ENCODE measurements at regions not wholly inside any gene's neighbourhood (a gene's known extent, or its start where the extent isn't known, plus 50 kb on each side); places are given as distances from the start of the nearest gene placed in this dataset.

- no peak for TF ChIP-seq CTCF (IDR thresholded peaks at IDR 0.05; ENCODE audit: extremely low read depth, missing control alignments)
- DNase-seq (ENCODE audit: low spot score) = no peak
These were observed 130.9 kb downstream of the MAP3K7 start for GRCh38 chr6:90456001-90456400.

GRCh38 chr6:90454836-90455427 lies 131.9 kb downstream of the MAP3K7 start:
- no peak for TF ChIP-seq CTCF (IDR thresholded peaks at IDR 0.05; ENCODE audit: extremely low read depth, missing control alignments)
- DNase-seq (ENCODE audit: low spot score) = no peak

- TF ChIP-seq CTCF (IDR thresholded peaks at IDR 0.05; ENCODE audit: extremely low read depth, missing control alignments) = no peak
- no peak for DNase-seq (ENCODE audit: low spot score)
These were observed 136.5 kb downstream of the MAP3K7 start for GRCh38 chr6:90450268-90450953.

GRCh38 chr6:90449311-90449710 lies 137.6 kb downstream of the MAP3K7 start:
- DNase-seq (ENCODE audit: low spot score) = no peak
- TF ChIP-seq CTCF (IDR thresholded peaks at IDR 0.05; ENCODE audit: extremely low read depth, missing control alignments) = no peak

- TF ChIP-seq CTCF (IDR thresholded peaks at IDR 0.05; ENCODE audit: extremely low read depth, missing control alignments) = no peak
- DNase-seq (ENCODE audit: low spot score) = no peak
These were observed 138.0 kb downstream of the MAP3K7 start for GRCh38 chr6:90448836-90449235.

- no peak for TF ChIP-seq CTCF (IDR thresholded peaks at IDR 0.05; ENCODE audit: extremely low read depth, missing control alignments)
- no peak for DNase-seq (ENCODE audit: low spot score)
These were observed 140.7 kb downstream of the MAP3K7 start for GRCh38 chr6:90446164-90446563.

- no peak for DNase-seq (ENCODE audit: low spot score)
- no peak for TF ChIP-seq CTCF (IDR thresholded peaks at IDR 0.05; ENCODE audit: extremely low read depth, missing control alignments)
These were observed 141.3 kb downstream of the MAP3K7 start for GRCh38 chr6:90445533-90446108.

All from GM20000 (cell line).